LNCaP clone FGC (cell line): ENCODE measurements at regions not wholly inside any gene's neighbourhood (a gene's known extent, or its start where the extent isn't known, plus 50 kb on each side); places are given as distances from the start of the nearest gene placed in this dataset.

ENCODE experiments used
- DNase-seq: peaks from one replicate; pipeline ENCODE4 v3.0.0-alpha.2; 2011; ENCODE audit warnings: low read depth
- H3K4me3 ChIP-seq: 2 replicates; pipeline ENCODE4 v1.5.1; 2011; ENCODE audit warnings: mild to moderate bottlenecking, low read depth, low read length, control low read depth
- TF ChIP-seq, protein P1 (sequence below): IDR thresholded peaks from 2 replicates; pipeline ENCODE4 v1.5.1; 2012; ENCODE audit warnings: mild to moderate bottlenecking; ENCODE audit not compliant: control insufficient read depth, insufficient read depth; ENCODE audit errors: extremely low read depth

DNA sequence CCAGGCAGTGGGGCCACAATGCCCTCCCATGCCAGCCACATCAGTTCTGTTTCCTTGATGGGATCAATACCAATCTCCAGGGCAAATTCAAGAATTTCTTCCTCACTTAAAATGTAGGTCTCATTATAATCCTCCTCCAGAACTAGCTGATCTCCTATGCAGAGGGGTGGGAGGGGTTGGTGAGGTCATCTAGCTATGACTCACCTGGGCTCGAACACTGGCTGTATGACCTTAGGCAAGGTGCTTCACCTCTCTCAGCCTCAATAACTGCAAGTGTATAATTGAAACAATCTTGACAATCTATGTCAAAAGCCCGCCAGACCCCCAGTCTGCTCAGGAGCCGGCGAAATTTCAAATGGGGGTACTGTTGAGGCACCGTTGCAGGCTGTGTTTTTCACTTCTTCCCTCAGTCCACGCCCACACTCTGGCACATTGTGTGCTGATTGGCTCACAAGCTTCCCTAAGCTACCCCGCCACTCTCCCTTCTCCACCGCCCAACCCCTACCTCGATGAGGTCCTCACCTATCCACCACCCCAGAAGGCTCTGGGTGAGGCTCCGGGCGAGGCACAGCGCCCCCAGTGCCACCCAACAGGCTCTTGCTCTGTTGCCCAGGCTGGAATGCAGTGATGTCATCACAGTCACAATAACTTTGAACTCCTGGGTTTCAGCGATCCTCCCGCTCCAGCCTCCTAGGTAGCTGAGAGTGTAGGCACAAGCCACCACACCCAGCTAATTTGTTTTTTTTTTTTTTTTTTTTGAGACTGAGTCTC is 70.5 kb downstream of the ZNF22 start:
- H3K4me3 ChIP-seq, result no peak overlapping the region
- TF ChIP-seq, protein P1, sequence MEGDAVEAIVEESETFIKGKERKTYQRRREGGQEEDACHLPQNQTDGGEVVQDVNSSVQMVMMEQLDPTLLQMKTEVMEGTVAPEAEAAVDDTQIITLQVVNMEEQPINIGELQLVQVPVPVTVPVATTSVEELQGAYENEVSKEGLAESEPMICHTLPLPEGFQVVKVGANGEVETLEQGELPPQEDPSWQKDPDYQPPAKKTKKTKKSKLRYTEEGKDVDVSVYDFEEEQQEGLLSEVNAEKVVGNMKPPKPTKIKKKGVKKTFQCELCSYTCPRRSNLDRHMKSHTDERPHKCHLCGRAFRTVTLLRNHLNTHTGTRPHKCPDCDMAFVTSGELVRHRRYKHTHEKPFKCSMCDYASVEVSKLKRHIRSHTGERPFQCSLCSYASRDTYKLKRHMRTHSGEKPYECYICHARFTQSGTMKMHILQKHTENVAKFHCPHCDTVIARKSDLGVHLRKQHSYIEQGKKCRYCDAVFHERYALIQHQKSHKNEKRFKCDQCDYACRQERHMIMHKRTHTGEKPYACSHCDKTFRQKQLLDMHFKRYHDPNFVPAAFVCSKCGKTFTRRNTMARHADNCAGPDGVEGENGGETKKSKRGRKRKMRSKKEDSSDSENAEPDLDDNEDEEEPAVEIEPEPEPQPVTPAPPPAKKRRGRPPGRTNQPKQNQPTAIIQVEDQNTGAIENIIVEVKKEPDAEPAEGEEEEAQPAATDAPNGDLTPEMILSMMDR, result no peak
- no peak for DNase-seq

DNA sequence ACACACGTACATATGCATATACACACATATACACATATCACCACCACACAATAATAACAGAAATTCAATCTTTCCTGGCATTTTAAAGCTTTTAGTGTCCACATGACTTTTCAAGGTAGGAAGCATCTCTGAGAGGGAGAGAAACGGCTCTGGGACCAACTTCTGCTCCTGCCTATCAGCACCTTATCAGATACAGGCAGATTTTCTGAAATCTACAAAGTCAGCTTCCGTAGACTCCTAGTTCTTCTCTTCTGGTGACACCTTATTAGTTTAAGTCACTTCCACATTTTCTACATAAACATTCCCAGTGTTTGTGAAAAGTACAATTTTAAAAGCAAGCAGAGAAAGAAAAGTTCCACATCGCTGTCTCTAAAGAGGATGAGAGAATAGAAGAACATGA is 74.5 kb downstream of the ZNF22 start:
- DNase-seq, result no peak
- H3K4me3 ChIP-seq, result no peak overlapping the region
- TF ChIP-seq, protein P1, result no peak

DNA sequence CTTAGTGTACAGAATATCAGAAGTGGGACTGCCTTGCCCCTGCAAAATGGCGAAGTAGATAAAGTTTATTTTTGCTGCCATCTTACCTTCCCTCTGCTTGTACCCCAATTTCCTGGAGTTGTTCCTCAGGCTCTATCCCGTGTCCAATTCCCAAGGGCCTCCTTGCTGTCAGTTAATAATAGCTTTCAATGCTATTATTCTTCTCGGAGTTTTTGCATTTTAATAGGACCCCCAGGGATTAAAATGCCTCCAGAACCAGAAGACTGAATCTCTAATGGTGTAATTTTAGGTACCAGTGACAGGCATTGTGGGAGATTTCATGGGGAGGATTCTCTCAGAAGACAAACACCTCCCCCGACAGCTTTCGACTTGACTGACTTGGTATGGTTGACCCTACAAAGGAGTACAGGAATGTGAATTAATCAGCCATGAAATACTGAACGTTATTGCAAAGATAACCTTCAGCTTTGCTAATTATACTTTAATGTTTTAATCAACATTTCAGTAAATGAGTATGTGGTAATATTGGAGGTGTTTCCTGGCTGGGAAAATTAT is 75.2 kb downstream of the ZNF22 start:
- H3K4me3 ChIP-seq, result no peak overlapping the region
- TF ChIP-seq, protein P1, result no peak
- DNase-seq, result no peak

DNA sequence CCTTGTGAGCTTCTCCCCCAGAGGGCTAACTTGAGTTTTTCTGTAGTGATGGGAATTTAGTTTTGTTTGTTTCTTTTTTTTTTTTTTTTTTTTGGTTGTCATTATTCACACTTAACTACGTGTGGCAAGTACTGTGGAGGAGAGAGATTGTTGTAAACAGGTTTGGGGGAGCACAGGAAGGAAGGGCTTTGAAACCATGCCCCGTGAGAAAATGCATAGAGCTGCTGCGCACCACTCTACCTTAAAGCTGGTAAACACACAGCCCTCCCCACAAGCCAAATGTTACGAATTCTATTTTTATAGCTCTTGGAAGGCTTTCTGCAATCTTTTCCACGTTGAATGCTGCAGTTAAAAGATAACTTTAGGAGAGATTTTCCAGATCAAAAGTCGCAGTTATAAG is 76.2 kb downstream of the ZNF22 start:
- TF ChIP-seq, protein P1, result no peak
- no peak for DNase-seq
- no peak overlapping the region for H3K4me3 ChIP-seq

DNA sequence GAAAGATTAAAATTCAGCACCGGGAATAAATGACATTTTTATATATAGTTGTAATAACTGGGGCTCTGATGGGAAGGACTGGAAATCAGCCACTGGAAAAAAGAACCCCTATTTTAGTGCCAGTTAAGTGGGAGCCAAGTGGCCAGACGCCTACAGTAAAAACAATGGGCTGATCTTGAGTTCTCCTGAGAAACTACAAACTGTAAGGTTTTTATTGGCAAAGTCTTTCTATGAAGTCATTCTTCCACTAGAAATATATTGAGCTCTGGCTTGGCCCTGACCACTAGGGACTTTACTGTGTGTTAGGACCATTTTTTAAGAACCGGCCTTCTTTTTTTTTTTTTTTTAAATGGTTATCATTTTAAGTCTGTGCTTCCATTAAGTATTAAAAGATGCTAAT is 79.6 kb downstream of the ZNF22 start:
- TF ChIP-seq, protein P1, result no peak
- DNase-seq, result no peak
- H3K4me3 ChIP-seq, result no peak overlapping the region

DNA sequence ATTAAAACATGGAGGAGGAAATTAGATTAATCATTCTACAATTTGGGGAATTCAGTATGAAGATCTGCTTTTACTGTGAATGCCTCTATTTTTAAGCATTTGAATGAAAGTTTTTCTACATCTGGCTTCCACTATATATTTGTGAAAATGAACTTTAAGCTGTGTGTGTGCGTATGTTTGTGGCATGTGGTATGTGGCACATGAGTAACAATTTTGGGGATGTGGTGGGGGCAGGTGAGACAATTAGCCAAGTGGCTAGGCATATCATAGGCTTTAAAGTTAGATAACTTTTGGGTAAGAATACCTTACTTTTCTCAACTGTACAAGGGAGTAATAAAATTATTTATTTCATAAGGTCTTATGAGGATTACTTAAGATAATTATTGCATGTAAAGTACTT is 81.5 kb downstream of the ZNF22 start:
- DNase-seq, result no peak
- TF ChIP-seq, protein P1, result no peak
- no peak overlapping the region for H3K4me3 ChIP-seq

DNA sequence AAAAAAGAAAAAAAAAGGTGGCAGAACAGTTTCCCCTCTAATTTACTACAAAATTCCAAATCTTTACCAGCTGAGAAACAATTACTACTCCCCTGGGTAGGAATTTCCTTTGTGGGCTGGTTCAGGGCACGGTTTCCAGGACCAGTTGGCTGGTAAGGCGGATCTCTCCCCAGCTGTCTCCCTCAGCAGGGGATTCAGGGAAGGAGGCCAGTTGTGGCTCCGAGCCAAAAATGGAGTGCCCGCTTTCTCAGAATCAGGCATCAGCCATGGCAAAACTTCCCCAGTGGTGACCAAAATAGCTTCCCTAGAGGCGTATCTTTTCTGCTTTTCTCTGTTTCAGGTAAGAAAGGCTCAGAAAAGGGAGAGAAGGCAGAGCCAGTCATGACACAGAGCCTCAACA is 91.2 kb downstream of the ZNF22 start:
- TF ChIP-seq, protein P1, result no peak
- no peak for DNase-seq
- no peak overlapping the region for H3K4me3 ChIP-seq
